HS-5 (cell line): ENCODE measurements at regions not wholly inside any gene's neighbourhood (a gene's known extent, or its start where the extent isn't known, plus 50 kb on each side); places are given as distances from the start of the nearest gene placed in this dataset.
"Not testable (repeated sequence)": the region's sequence is repeated elsewhere in the genome, so short reads cannot be mapped to it uniquely, and the experiment has no call there.

Experiments used
- DNase-seq: peaks from one replicate; pipeline ENCODE4 v3.0.0-alpha.2; 2012; ENCODE audit warnings: low read depth

DNA sequence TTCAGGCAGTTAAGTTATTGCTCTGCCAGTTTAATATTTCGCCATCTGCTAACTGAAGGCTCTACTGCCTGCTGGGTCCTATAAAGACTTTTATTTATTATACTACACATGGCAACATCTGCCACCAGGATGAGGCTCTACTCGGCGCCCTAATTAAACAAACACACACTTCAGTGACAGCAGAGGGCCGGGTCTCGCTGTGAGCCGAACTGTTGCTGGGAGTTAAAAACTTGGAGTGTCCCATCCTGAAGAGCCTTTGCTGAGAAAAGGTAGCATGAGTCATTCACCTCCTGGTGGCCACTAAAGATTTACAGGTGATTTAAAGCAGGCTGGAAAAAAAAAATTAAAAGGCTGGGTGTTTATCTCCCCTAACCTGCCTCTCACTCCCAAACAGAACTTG lies 183.7 kb downstream of the NPIPA8 start:
- DNase-seq: not testable (repeated sequence)

DNA sequence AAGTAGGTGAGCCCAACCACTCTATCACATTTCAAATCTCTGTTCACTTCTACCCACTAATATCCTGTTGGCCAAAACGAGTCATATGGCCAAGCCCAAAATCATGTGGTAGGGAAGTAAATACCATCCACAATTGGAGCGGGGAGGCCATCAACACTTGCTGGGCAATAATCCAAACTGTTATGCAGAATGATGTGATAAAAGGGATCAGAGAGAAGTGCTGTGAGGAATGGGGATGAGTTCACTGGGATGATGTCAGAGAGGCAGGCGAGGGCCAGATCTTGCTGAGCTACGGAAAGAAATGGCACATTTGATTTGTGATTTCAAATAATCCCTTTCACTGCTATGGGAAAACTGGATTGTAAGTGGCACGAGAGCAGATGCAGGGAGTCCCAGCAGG lies 188.4 kb downstream of the NPIPA8 start:
- not testable (repeated sequence) for DNase-seq

- DNase-seq: not testable (repeated sequence)
These were observed 189.9 kb downstream of the NPIPA8 start for GRCh38 chr16:18146601-18147142.

GRCh38 chr16:18142066-18142465 lies 194.5 kb downstream of the NPIPA8 start:
- DNase-seq: not testable (repeated sequence)

DNA sequence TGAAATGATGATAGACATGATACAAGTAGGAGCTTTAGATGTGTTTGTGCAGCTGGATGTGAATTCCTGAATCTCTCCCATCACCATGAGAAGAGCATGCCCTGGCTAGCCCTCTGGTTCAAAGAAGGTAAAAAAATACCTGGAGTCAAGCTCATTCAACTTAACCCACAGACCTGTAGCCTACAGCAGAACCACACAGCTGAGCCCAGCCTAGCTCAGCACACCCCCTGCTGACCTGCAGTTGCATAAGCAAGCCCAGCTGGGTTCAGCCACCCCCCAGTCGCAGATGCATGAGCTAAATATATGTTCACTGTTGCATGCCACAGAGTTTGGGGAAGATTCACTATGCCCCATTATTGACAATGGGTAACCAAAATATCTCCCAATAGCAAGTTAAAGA lies 200.2 kb downstream of the NPIPA8 start:
- not testable (repeated sequence) for DNase-seq

DNA sequence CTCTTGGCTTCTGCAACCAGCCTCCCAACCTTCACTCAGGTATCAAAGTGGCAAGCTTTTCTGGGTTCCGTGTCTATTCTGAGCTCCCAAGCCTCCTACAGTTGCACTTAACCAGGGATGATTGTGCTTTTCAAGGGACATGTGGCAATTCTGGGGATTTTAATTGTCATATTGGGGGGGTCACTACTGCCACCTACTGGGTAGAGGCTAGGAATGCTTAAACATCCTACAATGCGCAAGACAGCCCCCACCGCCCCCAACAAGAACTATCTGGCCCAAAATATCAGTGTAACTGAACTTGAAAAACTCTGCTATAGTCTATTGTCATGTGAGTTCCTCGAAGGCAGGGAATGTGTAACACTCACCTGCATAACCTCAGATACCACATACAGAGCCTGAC lies 201.5 kb downstream of the NPIPA8 start:
- not testable (repeated sequence) for DNase-seq

- not testable (repeated sequence) for DNase-seq
These were observed 204.9 kb downstream of the NPIPA8 start for GRCh38 chr16:18131587-18131986.

- not testable (repeated sequence) for DNase-seq
These were observed 205.9 kb downstream of the NPIPA8 start for GRCh38 chr16:18130478-18131120.

- not testable (repeated sequence) for DNase-seq
These were observed 209.5 kb downstream of the NPIPA8 start for GRCh38 chr16:18127033-18127432.

DNA sequence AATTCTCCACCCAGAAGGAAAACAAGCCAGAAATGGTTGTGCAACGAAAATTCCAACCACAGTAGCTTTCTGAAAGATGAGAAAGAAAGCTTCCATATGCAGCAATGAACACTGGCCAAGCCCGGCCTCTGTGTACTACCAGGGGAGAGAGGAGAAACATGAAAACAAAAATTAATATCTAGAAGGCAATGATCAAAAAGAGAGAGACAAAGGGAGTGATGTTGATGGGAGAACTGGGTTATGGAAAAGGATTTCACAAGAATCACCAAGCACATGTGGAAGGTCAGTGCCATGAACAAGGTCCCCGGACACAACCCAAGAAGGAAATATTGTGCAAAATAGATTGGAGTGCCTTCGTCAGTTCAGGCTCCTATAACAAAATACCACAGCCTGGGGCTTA lies 217.4 kb downstream of the NPIPA8 start:
- DNase-seq: not testable (repeated sequence)

DNA sequence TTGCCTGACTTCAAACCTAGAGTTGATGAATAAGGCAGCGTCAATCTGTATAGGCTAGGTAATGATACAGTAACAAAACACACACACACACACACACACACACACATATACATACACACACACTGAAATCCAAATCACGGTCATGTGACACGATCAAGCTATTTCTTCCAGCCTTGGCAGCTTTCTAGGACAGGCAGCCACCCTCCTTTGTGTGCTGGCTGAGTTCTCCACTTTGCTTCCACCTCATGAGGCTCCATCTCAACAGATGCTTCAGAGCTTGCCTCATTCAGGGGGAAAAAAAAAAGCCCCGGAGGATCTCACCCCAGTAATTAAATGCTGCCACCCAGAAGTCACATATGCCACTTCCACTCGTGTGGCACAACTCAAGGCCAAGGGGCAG lies 217.9 kb downstream of the NPIPA8 start:
- DNase-seq: not testable (repeated sequence)

- not testable (repeated sequence) for DNase-seq
These were observed 218.5 kb downstream of the NPIPA8 start for GRCh38 chr16:18118071-18118470.

- not testable (repeated sequence) for DNase-seq
These were observed 232.1 kb downstream of the NPIPA8 start for GRCh38 chr16:18104412-18104811.

DNA sequence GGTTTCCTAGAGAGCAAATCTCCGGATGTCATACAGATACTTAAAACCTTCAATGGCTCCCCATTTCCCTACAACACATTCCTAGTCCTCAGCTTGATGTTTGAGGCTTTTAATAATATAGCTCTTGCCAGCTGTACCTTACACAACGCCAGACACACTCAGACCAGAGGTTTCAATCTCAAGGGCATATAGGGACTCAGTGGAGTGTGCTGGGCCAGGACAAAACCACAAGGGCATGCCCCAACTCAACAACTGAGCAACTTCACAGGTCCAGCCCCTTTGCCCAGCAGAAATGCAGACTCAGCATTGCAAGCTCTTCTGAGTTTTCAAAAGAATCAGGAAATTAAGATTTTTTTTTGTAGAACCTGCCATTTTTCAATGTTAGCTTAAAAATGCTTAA lies 235.5 kb downstream of the NPIPA8 start:
- not testable (repeated sequence) for DNase-seq

- DNase-seq: not testable (repeated sequence)
These were observed 243.9 kb downstream of the NPIPA8 start for GRCh38 chr16:18092605-18093004.

GRCh38 chr16:18080658-18081363 lies 255.7 kb downstream of the NPIPA8 start:
- not testable (repeated sequence) for DNase-seq

DNA sequence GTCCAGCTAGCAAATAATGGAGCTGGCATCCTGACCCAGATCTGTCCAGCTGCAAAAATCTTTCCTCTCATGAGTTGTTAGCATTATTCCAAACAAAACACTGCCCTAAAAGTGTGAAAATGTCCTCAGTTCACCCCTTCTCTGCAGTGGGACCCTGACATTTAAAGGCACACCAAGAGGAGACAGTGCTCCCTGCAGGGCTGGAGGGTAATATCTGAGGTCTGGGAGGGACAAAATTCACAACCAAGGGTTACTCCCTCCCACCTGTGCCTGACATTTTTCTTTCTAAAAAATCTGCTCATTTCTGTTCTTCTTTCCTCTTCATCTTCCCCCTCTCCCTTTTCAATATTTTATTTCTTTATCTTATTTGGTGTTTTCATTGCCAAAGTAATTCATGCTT lies 258.6 kb downstream of the NPIPA8 start:
- not testable (repeated sequence) for DNase-seq

GRCh38 chr16:18072161-18072560 lies 264.4 kb downstream of the NPIPA8 start:
- DNase-seq: no peak

DNA sequence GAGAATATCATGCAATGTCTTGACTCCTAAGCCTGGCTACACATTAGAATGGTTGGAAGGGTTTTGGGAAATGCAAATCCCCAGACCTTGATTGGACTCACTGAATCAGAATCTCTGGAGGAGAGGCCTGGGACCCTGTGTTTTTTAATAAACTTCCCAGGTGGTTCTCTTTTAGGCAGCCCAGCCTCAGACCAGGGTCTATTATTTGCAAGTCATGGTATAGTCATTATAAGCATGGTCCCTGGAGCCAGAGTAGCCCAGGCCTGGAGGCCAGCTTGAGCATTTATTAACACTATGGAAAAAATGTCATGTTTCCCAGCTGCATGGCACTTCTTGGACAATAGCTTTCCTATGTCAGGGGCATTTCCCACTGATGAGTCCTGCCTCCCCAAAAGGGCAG lies 266.9 kb downstream of the NPIPA8 start:
- DNase-seq: no peak

GRCh38 chr16:18068477-18068876 lies 268.1 kb downstream of the NPIPA8 start:
- no peak for DNase-seq

DNA sequence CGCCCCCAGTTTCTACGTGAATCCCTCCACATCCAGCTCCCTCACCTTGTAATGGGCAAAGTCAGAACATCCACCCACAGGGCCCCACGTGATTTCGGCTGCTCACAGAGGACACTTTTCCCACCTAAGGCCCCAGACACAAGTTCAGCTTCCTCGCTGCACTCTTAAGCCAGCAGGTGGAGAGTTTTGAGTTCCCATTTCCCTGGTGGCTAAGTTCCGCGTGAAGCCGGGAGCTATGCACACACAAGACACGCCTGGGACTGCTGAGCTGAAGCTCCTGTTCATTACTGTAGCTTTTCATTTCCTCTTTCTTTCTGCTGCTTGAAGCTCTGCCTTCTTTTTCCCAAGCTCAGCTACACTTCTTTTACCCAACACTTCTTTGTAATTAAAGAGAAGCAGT lies 273.8 kb downstream of the NPIPA8 start:
- no peak for DNase-seq

DNA sequence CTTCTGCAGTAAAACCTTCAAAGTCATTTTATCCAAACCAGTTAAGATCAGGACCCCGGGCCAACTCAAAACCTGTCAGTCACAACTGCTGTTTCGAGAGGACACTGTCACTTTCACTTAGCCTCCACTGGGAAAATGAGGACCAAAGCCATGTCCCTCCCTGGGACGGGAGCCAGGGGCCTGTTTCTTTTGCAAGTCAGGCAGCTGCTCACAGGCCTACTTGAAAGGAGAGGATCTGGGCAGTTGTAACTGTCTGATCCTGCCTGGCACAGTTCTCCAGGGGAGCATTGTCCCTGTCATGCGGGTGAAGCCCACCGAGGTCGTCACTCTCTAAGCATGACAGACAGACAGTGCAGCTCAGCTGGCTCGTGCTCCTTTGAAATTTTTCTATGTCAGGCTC lies 276.2 kb downstream of the NPIPA8 start:
- no peak for DNase-seq

- DNase-seq: no peak
These were observed 277.0 kb downstream of the NPIPA8 start for GRCh38 chr16:18059577-18059976.
